Neutrophil (primary cell): ENCODE measurements at regions not wholly inside any gene's neighbourhood (a gene's known extent, or its start where the extent isn't known, plus 50 kb on each side); places are given as distances from the start of the nearest gene placed in this dataset.

Source experiments
- H3K27ac ChIP-seq: fragments of 200-600 bp; sonication (generic); 2 replicates; pipeline ENCODE4 v1.5.1; 2016; ENCODE audit warnings: mild to moderate bottlenecking, moderate library complexity
- H3K27me3 ChIP-seq: fragments of 200-600 bp; sonication (generic); 2 replicates; pipeline ENCODE4 v1.6.0; 2016; ENCODE audit warnings: mild to moderate bottlenecking
- H3K36me3 ChIP-seq: fragments of 200-600 bp; sonication (generic); 2 replicates; pipeline ENCODE4 v1.5.1; 2017
- H3K4me1 ChIP-seq, 2 experiments: fragments of 200-600 bp in 1 of 2; sonication (generic) in 1 of 2; 1 replicate in 1 of 2; 2 replicates in 1 of 2; pipeline versions ENCODE4 v1.5.1 to v1.6.1; 2013 to 2016; ENCODE audit warnings: low read depth in 1 of 2, low read length in 1 of 2, mild to moderate bottlenecking in 1 of 2, moderate library complexity in 1 of 2; ENCODE audit not compliant: control insufficient read depth in 1 of 2, insufficient read depth in 1 of 2
- H3K4me3 ChIP-seq, 2 experiments: fragments of 200-600 bp in 1 of 2; sonication (generic) in 1 of 2; 1 replicate in 1 of 2; 2 replicates in 1 of 2; pipeline ENCODE4 v1.5.1; 2013 to 2016; ENCODE audit warnings: low read depth in 1 of 2, low read length in 1 of 2, mild to moderate bottlenecking in 1 of 2, moderate library complexity in 1 of 2
- H3K9me3 ChIP-seq: fragments of 200-600 bp; sonication (generic); 2 replicates; pipeline ENCODE4 v1.5.1; 2016
- TF ChIP-seq, protein P1 (sequence below): fragments of 200-600 bp; sonication (generic); IDR thresholded peaks from 2 replicates; pipeline ENCODE4 v1.5.1; 2016; ENCODE audit warnings: antibody characterized with exemption

DNA sequence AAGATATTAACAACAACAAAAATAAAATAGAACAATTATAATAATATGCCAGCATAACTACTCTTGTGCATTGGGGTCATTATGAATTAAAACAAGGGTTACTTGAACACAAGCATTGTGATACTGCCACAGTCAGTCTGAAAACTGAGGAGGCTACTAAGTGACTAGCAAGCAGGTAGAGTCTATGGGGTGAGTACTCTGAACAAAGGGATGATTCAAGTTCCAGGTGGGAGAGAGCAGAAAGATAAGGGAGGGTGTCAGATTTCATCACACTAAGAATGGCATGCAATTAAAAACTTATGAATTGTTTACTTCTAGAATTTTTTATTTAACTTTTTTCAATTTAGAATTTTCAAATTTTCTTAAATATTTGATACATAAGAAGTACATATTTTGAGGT lies 754.4 kb upstream of the GOLIM4 start:
- Histone ChIP-seq H3K4me3 (no peak overlapping the region), H3K9me3 (no peaks in the 10 kb centered on the region), H3K27me3 (no peaks in the 10 kb centered on the region), H3K27ac (no peak overlapping the region), H3K36me3 (no peaks in the 10 kb centered on the region), H3K4me1 (no peaks in the 10 kb centered on the region)
- TF ChIP-seq, protein P1, sequence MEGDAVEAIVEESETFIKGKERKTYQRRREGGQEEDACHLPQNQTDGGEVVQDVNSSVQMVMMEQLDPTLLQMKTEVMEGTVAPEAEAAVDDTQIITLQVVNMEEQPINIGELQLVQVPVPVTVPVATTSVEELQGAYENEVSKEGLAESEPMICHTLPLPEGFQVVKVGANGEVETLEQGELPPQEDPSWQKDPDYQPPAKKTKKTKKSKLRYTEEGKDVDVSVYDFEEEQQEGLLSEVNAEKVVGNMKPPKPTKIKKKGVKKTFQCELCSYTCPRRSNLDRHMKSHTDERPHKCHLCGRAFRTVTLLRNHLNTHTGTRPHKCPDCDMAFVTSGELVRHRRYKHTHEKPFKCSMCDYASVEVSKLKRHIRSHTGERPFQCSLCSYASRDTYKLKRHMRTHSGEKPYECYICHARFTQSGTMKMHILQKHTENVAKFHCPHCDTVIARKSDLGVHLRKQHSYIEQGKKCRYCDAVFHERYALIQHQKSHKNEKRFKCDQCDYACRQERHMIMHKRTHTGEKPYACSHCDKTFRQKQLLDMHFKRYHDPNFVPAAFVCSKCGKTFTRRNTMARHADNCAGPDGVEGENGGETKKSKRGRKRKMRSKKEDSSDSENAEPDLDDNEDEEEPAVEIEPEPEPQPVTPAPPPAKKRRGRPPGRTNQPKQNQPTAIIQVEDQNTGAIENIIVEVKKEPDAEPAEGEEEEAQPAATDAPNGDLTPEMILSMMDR: no peak

GRCh38 chr3:168847291-168847883 lies 751.7 kb upstream of the GOLIM4 start:
- TF ChIP-seq, protein P1: no peak
- Histone ChIP-seq H3K27me3 (no peaks in the 10 kb centered on the region), H3K27ac (no peak overlapping the region), H3K4me3 (no peak overlapping the region), H3K9me3 (no peaks in the 10 kb centered on the region), H3K4me1 (no peaks in the 10 kb centered on the region), H3K36me3 (no peaks in the 10 kb centered on the region)

DNA sequence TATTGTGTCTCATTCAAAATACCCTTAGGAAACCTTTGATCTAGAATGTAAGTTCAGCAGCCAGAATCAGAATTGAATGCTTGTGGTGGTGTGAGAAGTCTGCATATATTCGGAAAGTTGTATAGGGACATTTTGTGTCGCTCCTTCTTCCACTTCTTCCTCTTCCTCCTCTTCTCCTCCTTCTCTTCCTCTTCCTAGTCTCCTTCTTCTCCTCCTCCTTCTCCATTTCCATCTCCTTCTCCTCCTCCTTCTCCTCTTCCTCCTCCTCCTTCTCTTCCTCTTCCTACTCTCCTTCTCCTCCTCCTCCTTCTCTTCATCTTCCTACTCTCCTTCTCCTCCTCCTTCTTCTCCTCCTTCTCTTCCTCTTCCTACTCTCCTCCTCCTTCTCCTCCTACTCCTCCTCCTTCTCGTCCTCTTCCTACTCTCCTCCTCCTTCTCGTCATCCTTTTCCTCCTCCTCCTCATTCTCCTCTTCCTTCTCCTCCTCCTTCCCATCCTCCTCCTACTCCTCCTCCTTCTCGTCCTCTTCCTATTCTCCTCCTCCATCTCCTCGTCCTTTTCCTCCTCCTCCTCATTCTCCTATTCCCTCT lies 749.3 kb upstream of the GOLIM4 start:
- no peak overlapping the region for H3K4me3 ChIP-seq
- TF ChIP-seq, protein P1: no peak
- no peak overlapping the region for H3K27ac ChIP-seq
- no peaks in the 10 kb centered on the region for H3K4me1 ChIP-seq
- no peaks in the 10 kb centered on the region for H3K27me3 ChIP-seq
- no peaks in the 10 kb centered on the region for H3K36me3 ChIP-seq
- H3K9me3 ChIP-seq: no peaks in the 10 kb centered on the region

- H3K4me1 ChIP-seq: no peaks in the 10 kb centered on the region
- TF ChIP-seq, protein P1: no peak
- no peaks in the 10 kb centered on the region for H3K36me3 ChIP-seq
- H3K4me3 ChIP-seq: no peak overlapping the region
- H3K27ac ChIP-seq: no peak overlapping the region
- no peaks in the 10 kb centered on the region for H3K9me3 ChIP-seq
- no peaks in the 10 kb centered on the region for H3K27me3 ChIP-seq
Measured at GRCh38 chr3:168844472-168844871, 748.7 kb upstream of the GOLIM4 start.

DNA sequence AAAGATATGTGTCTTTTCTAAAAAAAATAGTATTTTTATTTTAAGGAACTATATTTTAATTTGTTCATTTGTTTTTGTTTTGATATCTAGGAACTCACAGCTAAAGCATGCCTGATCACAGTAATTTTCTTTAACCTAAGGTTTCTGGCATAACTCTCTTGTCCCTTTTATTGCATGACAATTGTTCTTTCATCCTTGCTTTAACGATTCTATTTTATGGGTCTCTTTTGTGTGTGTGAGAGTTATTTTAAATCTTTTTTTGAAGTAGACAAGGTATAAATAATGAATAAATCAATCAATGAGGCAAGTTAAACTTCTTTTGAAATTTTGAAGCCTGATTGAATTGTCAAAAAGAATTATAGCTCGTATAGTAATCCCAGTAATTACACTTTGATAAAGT lies 747.8 kb upstream of the GOLIM4 start:
- H3K27me3 ChIP-seq: no peaks in the 10 kb centered on the region
- no peak overlapping the region for H3K4me3 ChIP-seq
- TF ChIP-seq, protein P1: no peak
- H3K4me1 ChIP-seq: no peaks in the 10 kb centered on the region
- H3K9me3 ChIP-seq: no peaks in the 10 kb centered on the region
- H3K27ac ChIP-seq: no peak overlapping the region
- H3K36me3 ChIP-seq: no peaks in the 10 kb centered on the region
